ENCODE measurements at regions not wholly inside any gene's neighbourhood (a gene's known extent, or its start where the extent isn't known, plus 50 kb on each side); places are given as distances from the start of the nearest gene placed in this dataset.
"Not testable (repeated sequence)": the region's sequence is repeated elsewhere in the genome, so short reads cannot be mapped to it uniquely, and the experiment has no call there.

DNA sequence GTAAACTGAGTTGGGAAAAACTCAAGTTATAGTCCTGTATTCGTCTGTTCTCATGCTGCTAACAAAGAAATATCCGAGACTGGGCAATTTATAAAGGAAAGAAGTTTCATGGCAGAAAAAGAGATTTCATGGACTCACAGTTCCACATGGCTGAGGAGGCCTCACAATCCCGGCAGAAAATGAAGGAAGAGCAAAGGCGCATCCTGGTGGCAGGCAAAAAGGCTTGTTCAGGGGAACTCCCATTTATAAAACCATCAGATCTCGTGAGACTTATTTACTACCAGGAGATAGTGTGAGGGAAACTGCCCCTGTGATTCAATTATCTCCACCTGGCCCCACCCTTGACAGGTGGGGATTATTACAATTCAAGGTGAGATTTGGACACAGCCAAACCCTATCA lies 292.6 kb upstream of the SYT1 start:
- no peaks in the 10 kb centered on the region for H3K9me3 ChIP-seq (ENCODE audit: control insufficient read depth, insufficient read depth, low read depth, low read length)
- no peaks in the 10 kb centered on the region for H3K36me3 ChIP-seq (ENCODE audit: control insufficient read depth in 2 of 2, insufficient read depth in 1 of 2, low read length in 2 of 2)
- CTCF ChIA-PET, result no interaction called here
- no peak overlapping the region for H3K27ac ChIP-seq (ENCODE audit: extremely low read depth, low read depth, low read length)
- POLR2A ChIA-PET, result no interaction called here
- H3K4me1 ChIP-seq (ENCODE audit: control insufficient read depth, insufficient read depth, low read length), result no peaks in the 10 kb centered on the region
- TF ChIP-seq, protein P1, sequence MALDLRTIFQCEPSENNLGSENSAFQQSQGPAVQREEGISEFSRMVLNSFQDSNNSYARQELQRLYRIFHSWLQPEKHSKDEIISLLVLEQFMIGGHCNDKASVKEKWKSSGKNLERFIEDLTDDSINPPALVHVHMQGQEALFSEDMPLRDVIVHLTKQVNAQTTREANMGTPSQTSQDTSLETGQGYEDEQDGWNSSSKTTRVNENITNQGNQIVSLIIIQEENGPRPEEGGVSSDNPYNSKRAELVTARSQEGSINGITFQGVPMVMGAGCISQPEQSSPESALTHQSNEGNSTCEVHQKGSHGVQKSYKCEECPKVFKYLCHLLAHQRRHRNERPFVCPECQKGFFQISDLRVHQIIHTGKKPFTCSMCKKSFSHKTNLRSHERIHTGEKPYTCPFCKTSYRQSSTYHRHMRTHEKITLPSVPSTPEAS (tag by site-specific recombination; IDR thresholded peaks at IDR 0.05), result no peak
- TF ChIP-seq, protein P2, sequence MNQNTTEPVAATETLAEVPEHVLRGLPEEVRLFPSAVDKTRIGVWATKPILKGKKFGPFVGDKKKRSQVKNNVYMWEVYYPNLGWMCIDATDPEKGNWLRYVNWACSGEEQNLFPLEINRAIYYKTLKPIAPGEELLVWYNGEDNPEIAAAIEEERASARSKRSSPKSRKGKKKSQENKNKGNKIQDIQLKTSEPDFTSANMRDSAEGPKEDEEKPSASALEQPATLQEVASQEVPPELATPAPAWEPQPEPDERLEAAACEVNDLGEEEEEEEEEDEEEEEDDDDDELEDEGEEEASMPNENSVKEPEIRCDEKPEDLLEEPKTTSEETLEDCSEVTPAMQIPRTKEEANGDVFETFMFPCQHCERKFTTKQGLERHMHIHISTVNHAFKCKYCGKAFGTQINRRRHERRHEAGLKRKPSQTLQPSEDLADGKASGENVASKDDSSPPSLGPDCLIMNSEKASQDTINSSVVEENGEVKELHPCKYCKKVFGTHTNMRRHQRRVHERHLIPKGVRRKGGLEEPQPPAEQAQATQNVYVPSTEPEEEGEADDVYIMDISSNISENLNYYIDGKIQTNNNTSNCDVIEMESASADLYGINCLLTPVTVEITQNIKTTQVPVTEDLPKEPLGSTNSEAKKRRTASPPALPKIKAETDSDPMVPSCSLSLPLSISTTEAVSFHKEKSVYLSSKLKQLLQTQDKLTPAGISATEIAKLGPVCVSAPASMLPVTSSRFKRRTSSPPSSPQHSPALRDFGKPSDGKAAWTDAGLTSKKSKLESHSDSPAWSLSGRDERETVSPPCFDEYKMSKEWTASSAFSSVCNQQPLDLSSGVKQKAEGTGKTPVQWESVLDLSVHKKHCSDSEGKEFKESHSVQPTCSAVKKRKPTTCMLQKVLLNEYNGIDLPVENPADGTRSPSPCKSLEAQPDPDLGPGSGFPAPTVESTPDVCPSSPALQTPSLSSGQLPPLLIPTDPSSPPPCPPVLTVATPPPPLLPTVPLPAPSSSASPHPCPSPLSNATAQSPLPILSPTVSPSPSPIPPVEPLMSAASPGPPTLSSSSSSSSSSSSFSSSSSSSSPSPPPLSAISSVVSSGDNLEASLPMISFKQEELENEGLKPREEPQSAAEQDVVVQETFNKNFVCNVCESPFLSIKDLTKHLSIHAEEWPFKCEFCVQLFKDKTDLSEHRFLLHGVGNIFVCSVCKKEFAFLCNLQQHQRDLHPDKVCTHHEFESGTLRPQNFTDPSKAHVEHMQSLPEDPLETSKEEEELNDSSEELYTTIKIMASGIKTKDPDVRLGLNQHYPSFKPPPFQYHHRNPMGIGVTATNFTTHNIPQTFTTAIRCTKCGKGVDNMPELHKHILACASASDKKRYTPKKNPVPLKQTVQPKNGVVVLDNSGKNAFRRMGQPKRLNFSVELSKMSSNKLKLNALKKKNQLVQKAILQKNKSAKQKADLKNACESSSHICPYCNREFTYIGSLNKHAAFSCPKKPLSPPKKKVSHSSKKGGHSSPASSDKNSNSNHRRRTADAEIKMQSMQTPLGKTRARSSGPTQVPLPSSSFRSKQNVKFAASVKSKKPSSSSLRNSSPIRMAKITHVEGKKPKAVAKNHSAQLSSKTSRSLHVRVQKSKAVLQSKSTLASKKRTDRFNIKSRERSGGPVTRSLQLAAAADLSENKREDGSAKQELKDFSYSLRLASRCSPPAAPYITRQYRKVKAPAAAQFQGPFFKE (tag by site-specific recombination; IDR thresholded peaks at IDR 0.05; ENCODE audit: borderline replicate concordance), result no peak
- TF ChIP-seq ZNF660 (tag by site-specific recombination; IDR thresholded peaks at IDR 0.05), result no peak
- TF ChIP-seq, protein P3, sequence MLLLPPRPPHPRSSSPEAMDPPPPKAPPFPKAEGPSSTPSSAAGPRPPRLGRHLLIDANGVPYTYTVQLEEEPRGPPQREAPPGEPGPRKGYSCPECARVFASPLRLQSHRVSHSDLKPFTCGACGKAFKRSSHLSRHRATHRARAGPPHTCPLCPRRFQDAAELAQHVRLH (tag by site-specific recombination; IDR thresholded peaks at IDR 0.05), result no peak
- TF ChIP-seq SP2 (tag by site-specific recombination; IDR thresholded peaks at IDR 0.05), result no peak
- TF ChIP-seq SP7 (tag by site-specific recombination; IDR thresholded peaks at IDR 0.05), result no peak
- TF ChIP-seq ZNF16 (tag by site-specific recombination; IDR thresholded peaks at IDR 0.05; ENCODE audit: low read depth), result no peak
- TF ChIP-seq YY2 (tag by site-specific recombination; IDR thresholded peaks at IDR 0.05), result no peak
- no peak for TF ChIP-seq ZBTB1 (tag by site-specific recombination; IDR thresholded peaks at IDR 0.05)
- TF ChIP-seq SCRT1 (tag by site-specific recombination; IDR thresholded peaks at IDR 0.05; ENCODE audit: borderline replicate concordance), result no peak
- no peak for TF ChIP-seq REPIN1 (tag by site-specific recombination; IDR thresholded peaks at IDR 0.05; ENCODE audit: low read depth)
- no peak for TF ChIP-seq ZFP3 (tag by site-specific recombination; IDR thresholded peaks at IDR 0.05; ENCODE audit: low read depth)
- TF ChIP-seq, protein P4, sequence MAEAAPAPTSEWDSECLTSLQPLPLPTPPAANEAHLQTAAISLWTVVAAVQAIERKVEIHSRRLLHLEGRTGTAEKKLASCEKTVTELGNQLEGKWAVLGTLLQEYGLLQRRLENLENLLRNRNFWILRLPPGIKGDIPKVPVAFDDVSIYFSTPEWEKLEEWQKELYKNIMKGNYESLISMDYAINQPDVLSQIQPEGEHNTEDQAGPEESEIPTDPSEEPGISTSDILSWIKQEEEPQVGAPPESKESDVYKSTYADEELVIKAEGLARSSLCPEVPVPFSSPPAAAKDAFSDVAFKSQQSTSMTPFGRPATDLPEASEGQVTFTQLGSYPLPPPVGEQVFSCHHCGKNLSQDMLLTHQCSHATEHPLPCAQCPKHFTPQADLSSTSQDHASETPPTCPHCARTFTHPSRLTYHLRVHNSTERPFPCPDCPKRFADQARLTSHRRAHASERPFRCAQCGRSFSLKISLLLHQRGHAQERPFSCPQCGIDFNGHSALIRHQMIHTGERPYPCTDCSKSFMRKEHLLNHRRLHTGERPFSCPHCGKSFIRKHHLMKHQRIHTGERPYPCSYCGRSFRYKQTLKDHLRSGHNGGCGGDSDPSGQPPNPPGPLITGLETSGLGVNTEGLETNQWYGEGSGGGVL (tag by site-specific recombination; IDR thresholded peaks at IDR 0.05), result no peak
- TF ChIP-seq, protein P5, sequence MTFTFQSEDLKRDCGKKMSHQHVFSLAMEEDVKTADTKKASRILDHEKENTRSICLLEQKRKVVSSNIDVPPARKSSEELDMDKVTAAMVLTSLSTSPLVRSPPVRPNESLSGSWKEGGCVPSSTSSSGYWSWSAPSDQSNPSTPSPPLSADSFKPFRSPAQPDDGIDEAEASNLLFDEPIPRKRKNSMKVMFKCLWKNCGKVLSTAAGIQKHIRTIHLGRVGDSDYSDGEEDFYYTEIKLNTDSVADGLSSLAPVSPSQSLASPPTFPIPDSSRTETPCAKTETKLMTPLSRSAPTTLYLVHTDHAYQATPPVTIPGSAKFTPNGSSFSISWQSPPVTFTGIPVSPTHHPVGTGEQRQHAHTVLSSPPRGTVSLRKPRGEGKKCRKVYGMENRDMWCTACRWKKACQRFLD (tag by site-specific recombination; IDR thresholded peaks at IDR 0.05), result no peak
- TF ChIP-seq, protein P6, sequence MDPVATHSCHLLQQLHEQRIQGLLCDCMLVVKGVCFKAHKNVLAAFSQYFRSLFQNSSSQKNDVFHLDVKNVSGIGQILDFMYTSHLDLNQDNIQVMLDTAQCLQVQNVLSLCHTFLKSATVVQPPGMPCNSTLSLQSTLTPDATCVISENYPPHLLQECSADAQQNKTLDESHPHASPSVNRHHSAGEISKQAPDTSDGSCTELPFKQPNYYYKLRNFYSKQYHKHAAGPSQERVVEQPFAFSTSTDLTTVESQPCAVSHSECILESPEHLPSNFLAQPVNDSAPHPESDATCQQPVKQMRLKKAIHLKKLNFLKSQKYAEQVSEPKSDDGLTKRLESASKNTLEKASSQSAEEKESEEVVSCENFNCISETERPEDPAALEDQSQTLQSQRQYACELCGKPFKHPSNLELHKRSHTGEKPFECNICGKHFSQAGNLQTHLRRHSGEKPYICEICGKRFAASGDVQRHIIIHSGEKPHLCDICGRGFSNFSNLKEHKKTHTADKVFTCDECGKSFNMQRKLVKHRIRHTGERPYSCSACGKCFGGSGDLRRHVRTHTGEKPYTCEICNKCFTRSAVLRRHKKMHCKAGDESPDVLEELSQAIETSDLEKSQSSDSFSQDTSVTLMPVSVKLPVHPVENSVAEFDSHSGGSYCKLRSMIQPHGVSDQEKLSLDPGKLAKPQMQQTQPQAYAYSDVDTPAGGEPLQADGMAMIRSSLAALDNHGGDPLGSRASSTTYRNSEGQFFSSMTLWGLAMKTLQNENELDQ (tag by site-specific recombination; IDR thresholded peaks at IDR 0.05; ENCODE audit: low read depth), result no peak
- TF ChIP-seq, protein P7, sequence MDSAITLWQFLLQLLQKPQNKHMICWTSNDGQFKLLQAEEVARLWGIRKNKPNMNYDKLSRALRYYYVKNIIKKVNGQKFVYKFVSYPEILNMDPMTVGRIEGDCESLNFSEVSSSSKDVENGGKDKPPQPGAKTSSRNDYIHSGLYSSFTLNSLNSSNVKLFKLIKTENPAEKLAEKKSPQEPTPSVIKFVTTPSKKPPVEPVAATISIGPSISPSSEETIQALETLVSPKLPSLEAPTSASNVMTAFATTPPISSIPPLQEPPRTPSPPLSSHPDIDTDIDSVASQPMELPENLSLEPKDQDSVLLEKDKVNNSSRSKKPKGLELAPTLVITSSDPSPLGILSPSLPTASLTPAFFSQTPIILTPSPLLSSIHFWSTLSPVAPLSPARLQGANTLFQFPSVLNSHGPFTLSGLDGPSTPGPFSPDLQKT (IDR thresholded peaks at IDR 0.05; ENCODE audit: borderline replicate concordance, low read depth, low read length), result no peak
- no peak for TF ChIP-seq ZNF248 (tag by site-specific recombination; IDR thresholded peaks at IDR 0.05)
- no peak for TF ChIP-seq IKZF3 (tag by site-specific recombination; IDR thresholded peaks at IDR 0.05)
- no peak overlapping the region for H3K4me3 ChIP-seq (ENCODE audit: low read depth, low read length)

DNA sequence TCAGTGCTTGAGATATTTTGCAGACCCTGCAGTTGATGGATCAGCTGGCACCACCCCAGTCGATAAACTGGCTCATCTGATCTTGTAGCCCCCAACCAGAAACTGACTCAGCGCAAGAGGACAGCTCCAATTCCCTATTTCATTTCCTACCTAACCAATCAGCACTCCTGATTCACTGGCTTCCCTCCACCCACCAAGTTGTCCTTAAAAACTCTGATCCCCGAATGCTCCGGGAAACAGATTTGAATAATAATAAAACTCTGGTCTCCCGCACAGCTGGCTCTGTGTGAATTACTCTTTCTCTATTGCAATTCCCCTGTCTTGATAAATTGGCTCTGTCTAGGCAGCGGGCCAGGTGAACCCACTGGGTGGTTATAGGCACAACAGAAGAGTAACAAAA lies 289.4 kb upstream of the SYT1 start:
- H3K9me3 ChIP-seq (ENCODE audit: control insufficient read depth, insufficient read depth, low read depth, low read length); H3K4me3 ChIP-seq (ENCODE audit: low read depth, low read length); CTCF ChIA-PET; H3K4me1 ChIP-seq (ENCODE audit: control insufficient read depth, insufficient read depth, low read length); POLR2A ChIA-PET; H3K27ac ChIP-seq (ENCODE audit: extremely low read depth, low read depth, low read length); H3K36me3 ChIP-seq (ENCODE audit: control insufficient read depth in 2 of 2, insufficient read depth in 1 of 2, low read length in 2 of 2): not testable (repeated sequence)

Data from HEK293 (cell line).